D721Med (cell line): ENCODE measurements at regions not wholly inside any gene's neighbourhood (a gene's known extent, or its start where the extent isn't known, plus 50 kb on each side); places are given as distances from the start of the nearest gene placed in this dataset.

Experiments
- DNase-seq: peaks from one replicate; pipeline ENCODE4 v3.0.0; 2011; ENCODE audit warnings: low spot score; ENCODE audit not compliant: insufficient read length
- FAIRE-seq: peaks from 2 replicates; lab custom pipeline; 2011; peaks lifted over from hg19 to GRCh38; lab: Jason Lieb, UNC
- CTCF ChIP-seq: IDR thresholded peaks from 2 replicates; pipeline ENCODE4 v1.5.1; 2012; ENCODE audit warnings: mild to moderate bottlenecking, control low read depth; ENCODE audit not compliant: insufficient read depth; ENCODE audit errors: missing control alignments

GRCh38 chr9:14471041-14471440 lies 157.1 kb upstream of the NFIB start:
- no peak for FAIRE-seq
- DNase-seq = no peak
- TF ChIP-seq CTCF = no peak

- DNase-seq (no peak), FAIRE-seq (peak; percentile 69)
- TF ChIP-seq CTCF = no peak
Observed at GRCh38 chr9:14467675-14468374, 153.9 kb upstream of the NFIB start.

- FAIRE-seq = no peak
- TF ChIP-seq CTCF = no peak
- DNase-seq = no peak
Observed at GRCh38 chr9:14466828-14467227, 152.9 kb upstream of the NFIB start.

GRCh38 chr9:14466429-14466818 lies 152.5 kb upstream of the NFIB start:
- TF ChIP-seq CTCF = no peak
- FAIRE-seq = no peak
- no peak for DNase-seq

- FAIRE-seq = no peak
- no peak for TF ChIP-seq CTCF
Observed at GRCh38 chr9:14462950-14463349, 149.0 kb upstream of the NFIB start.

GRCh38 chr9:14455243-14455642 lies 141.3 kb upstream of the NFIB start:
- no peak for TF ChIP-seq CTCF
- DNase-seq = no peak
- FAIRE-seq = peak; percentile 99

More at GRCh38 chr9:14462950-14463349, 149.0 kb upstream of the NFIB start:
- DNase-seq = no peak

GRCh38 chr9:14453286-14453685 lies 139.3 kb upstream of the NFIB start:
- FAIRE-seq (peak; percentile 99), DNase-seq (no peak)
- no peak for TF ChIP-seq CTCF
